ENCODE measurements at regions not wholly inside any gene's neighbourhood (a gene's known extent, or its start where the extent isn't known, plus 50 kb on each side); places are given as distances from the start of the nearest gene placed in this dataset.

GRCh38 chr3:18018491-18019160 is 276.2 kb upstream of the TBC1D5 start:
- TF ChIP-seq EZH2 (IDR thresholded peaks at IDR 0.05; ENCODE audit: low read depth, unreplicated experiment): no peak
- no peak for TF ChIP-seq ZNF114 (CRISPR knock-in tag; IDR thresholded peaks at IDR 0.05)
